GM21381 (cell line): ENCODE measurements at regions not wholly inside any gene's neighbourhood (a gene's known extent, or its start where the extent isn't known, plus 50 kb on each side); places are given as distances from the start of the nearest gene placed in this dataset.
"Not testable (repeated sequence)": the region's sequence is repeated elsewhere in the genome, so short reads cannot be mapped to it uniquely, and the experiment has no call there.

Experiments used
- ATAC-seq: cut with Tn5 transposase; IDR thresholded peaks from one replicate; pipeline ENCODE4 v1.9.1; 2021; ENCODE audit warnings: mild to moderate bottlenecking, moderate library complexity; ENCODE audit not compliant: unreplicated experiment

GRCh38 chr11:100528872-100529416 is 158.1 kb upstream of the ARHGAP42 start:
- ATAC-seq: no peak

GRCh38 chr11:100531290-100531689 is 155.8 kb upstream of the ARHGAP42 start:
- ATAC-seq: not testable (repeated sequence)

GRCh38 chr11:100536979-100537378 is 150.1 kb upstream of the ARHGAP42 start:
- no peak for ATAC-seq

- no peak for ATAC-seq
Measured at GRCh38 chr11:100543386-100543785, 143.7 kb upstream of the ARHGAP42 start.

GRCh38 chr11:100545556-100545955 is 141.5 kb upstream of the ARHGAP42 start:
- no peak for ATAC-seq

GRCh38 chr11:100545970-100546369 is 141.1 kb upstream of the ARHGAP42 start:
- no peak for ATAC-seq

GRCh38 chr11:100546714-100547113 is 140.4 kb upstream of the ARHGAP42 start:
- no peak for ATAC-seq

- no peak for ATAC-seq
Measured at GRCh38 chr11:100550298-100550697, 136.8 kb upstream of the ARHGAP42 start.

- no peak for ATAC-seq
Measured at GRCh38 chr11:100550912-100551632, 136.0 kb upstream of the ARHGAP42 start.

GRCh38 chr11:100555931-100556330 is 131.2 kb upstream of the ARHGAP42 start:
- ATAC-seq: no peak

GRCh38 chr11:100556781-100557180 is 130.3 kb upstream of the ARHGAP42 start:
- ATAC-seq: no peak

- ATAC-seq: no peak
Measured at GRCh38 chr11:100557830-100558611, 129.1 kb upstream of the ARHGAP42 start.

GRCh38 chr11:100560606-100561005 is 126.5 kb upstream of the ARHGAP42 start:
- no peak for ATAC-seq

- ATAC-seq: no peak
Measured at GRCh38 chr11:100561323-100561722, 125.8 kb upstream of the ARHGAP42 start.

GRCh38 chr11:100562128-100562527 is 125.0 kb upstream of the ARHGAP42 start:
- ATAC-seq: no peak

- ATAC-seq: no peak
Measured at GRCh38 chr11:100563541-100564280, 123.4 kb upstream of the ARHGAP42 start.

- ATAC-seq: no peak
Measured at GRCh38 chr11:100573911-100574513, 113.1 kb upstream of the ARHGAP42 start.

- no peak for ATAC-seq
Measured at GRCh38 chr11:100574894-100575769, 112.0 kb upstream of the ARHGAP42 start.

- ATAC-seq: peak; percentile 89
Measured at GRCh38 chr11:100575860-100576717, 111.0 kb upstream of the ARHGAP42 start.
